ENCODE measurements at regions not wholly inside any gene's neighbourhood (a gene's known extent, or its start where the extent isn't known, plus 50 kb on each side); places are given as distances from the start of the nearest gene placed in this dataset.
"Not testable (repeated sequence)": the region's sequence is repeated elsewhere in the genome, so short reads cannot be mapped to it uniquely, and the experiment has no call there.

- intact Hi-C loops (cut with DNase I), result no loop called here
- DNase-seq, result no peak
Measured at GRCh38 chr11:91365986-91366585, 858.5 kb upstream of the FAT3 start.

GRCh38 chr11:91350931-91351330 is 873.7 kb upstream of the FAT3 start:
- intact Hi-C loops (cut with DNase I), result no loop called here
- no peak for DNase-seq

GRCh38 chr11:91326751-91327150 is 897.9 kb upstream of the FAT3 start:
- intact Hi-C loops (cut with DNase I), result no loop called here

GRCh38 chr11:91326280-91326679 is 898.3 kb upstream of the FAT3 start:
- no peak for DNase-seq
- intact Hi-C loops (cut with DNase I), result no loop called here

More at GRCh38 chr11:91326751-91327150, 897.9 kb upstream of the FAT3 start:
- no peak for DNase-seq

- intact Hi-C loops (cut with DNase I), result no loop called here
Measured at GRCh38 chr11:91314521-91314920, 910.1 kb upstream of the FAT3 start.

DNA sequence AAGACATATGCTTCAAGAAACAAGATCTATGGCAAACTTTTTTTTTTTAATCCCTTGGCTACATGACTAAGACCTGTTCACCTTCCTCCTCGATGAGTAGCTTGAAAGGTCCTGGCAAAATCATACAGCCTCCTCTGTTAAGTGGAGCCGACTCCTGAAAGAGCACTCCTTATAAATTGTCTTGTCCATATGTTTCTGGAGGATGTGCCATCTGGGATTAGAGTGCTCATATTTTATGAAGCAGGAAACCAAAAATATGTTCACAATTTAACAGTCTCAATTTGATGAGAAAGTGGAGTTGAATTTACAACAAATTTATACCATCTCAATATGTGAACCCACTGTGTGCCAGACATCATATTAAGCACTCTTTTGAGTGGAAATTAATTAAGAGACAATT is 912.1 kb upstream of the FAT3 start:
- DNase-seq, result no peak
- intact Hi-C loops (cut with DNase I), result no loop called here

More at GRCh38 chr11:91314521-91314920, 910.1 kb upstream of the FAT3 start:
- no peak for DNase-seq

GRCh38 chr11:91310085-91310484 is 914.5 kb upstream of the FAT3 start:
- intact Hi-C loops (cut with DNase I), result no loop called here
- no peak for DNase-seq

DNA sequence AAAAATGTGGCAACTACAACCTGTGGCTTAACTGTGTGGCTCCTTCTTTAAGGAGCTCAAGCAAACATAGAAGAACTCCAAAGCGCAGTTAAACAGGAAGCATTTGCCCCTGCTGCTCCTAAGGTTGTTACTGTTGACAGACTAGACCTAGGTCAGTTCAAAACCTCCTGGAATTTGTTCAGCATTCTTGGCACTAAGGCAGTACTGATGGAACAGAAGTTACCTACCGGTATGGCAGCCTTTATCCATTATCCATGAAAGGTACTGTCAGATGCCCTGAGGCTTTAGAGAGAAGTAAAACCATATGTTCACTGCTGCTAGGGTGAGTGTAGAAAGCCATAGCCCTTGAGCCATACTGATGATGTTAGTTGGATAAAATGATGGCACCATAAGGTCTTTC is 916.5 kb upstream of the FAT3 start:
- no peak for DNase-seq
- intact Hi-C loops (cut with DNase I), result no loop called here

- intact Hi-C loops (cut with DNase I), result no loop called here
- DNase-seq, result no peak
Measured at GRCh38 chr11:91305402-91305801, 919.2 kb upstream of the FAT3 start.

DNA sequence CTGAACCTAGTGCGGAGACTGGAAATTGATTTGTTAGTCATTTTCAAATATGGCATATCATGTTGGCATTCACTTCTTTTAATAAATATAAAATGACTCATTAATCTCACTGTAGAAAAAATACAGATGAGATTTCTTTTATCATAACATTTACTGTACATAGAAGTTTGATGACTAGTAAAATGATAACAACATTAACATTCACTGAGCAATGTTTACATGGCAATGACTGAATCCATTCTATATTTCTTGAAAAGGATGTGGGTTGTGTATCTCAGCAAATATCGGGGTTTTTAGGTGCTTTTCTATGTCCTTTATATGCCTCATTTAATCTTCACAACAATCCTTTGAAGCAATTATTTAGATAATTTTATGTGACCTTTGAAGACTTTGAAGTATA is 920.9 kb upstream of the FAT3 start:
- DNase-seq, result no peak
- intact Hi-C loops (cut with DNase I), result no loop called here

DNA sequence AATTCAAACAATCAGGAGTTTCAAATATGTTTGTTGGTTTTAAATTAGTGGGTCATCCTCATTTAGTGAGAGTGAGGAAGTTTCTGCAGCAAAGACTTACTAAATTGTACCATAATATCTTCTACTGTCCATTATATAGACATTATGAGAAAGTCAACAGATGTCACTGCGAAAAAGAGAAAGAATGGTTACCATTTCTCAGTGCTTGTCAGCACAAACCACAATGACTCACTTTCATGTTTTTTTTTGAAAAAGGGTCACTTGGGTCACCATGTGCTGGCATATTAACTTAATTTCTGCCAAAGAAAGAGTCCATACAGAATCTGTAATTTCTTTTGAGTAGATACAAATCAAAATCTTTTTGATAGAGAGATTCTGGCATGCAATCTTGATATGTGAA is 924.6 kb upstream of the FAT3 start:
- DNase-seq, result no peak
- intact Hi-C loops (cut with DNase I), result no loop called here

DNA sequence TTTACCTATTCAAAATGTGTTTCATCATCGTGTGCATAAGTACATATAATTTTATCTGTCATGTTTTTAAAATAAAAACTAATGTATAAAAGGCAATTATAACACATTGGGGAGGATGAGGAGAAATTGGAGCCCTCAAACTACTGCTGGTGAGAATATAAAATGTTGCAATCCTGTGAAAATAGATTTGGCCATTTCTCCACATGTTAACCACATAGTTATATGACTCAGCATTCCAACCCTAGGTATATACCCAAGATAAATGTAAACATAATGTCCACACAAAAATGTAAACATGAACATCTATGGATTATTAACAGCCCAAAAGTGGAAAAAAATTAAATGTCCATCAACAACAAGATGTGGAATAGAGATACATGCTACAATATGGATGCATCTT is 928.0 kb upstream of the FAT3 start:
- intact Hi-C loops (cut with DNase I), result no loop called here
- no peak for DNase-seq

GRCh38 chr11:91295591-91295990 is 929.0 kb upstream of the FAT3 start:
- DNase-seq, result no peak
- intact Hi-C loops (cut with DNase I), result no loop called here

DNA sequence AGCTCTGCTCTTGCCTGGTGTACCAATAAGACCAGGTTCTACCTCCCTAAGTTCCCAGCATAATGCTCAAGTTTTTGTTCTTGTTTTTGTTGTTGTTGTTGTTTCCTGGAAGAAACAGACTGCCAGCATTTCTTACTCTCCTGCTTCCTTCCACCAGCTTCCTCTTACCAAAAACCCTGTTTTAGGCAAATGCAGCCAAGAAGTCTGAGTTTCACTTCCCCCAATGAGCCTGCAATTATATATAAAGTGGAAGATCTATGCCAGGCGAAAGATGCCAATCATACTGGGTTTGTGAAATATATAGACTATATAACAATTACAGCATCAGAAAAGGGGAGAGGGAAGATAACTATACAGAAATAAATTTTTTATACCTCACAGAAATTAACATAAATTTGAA is 931.5 kb upstream of the FAT3 start:
- no peak for DNase-seq
- intact Hi-C loops (cut with DNase I), result no loop called here

DNA sequence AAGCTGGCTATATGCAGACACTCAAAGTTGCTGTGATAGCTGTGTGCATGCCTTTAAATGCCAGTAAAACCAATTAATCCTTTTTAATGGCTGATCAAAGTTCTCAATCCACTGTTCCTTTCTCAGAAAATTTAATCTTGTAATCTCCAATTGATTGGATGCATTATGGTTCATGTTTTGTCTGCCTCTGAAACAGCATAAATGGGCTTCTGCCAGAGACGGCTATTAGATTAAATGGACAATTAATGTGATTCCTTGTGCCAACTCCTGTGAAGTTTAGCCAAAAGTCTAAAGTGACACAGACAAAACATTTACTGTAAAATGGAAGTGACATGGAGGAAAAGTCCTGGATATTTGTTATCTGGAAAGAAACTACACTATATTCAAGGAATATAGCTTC is 952.5 kb upstream of the FAT3 start:
- intact Hi-C loops (cut with DNase I), result no loop called here
- DNase-seq, result no peak

- DNase-seq; intact Hi-C loops (cut with DNase I): not testable (repeated sequence)
Measured at GRCh38 chr11:91268512-91269295, 955.9 kb upstream of the FAT3 start.

GRCh38 chr11:91265946-91266345 is 958.7 kb upstream of the FAT3 start:
- intact Hi-C loops (cut with DNase I), result no loop called here
- no peak for DNase-seq

DNA sequence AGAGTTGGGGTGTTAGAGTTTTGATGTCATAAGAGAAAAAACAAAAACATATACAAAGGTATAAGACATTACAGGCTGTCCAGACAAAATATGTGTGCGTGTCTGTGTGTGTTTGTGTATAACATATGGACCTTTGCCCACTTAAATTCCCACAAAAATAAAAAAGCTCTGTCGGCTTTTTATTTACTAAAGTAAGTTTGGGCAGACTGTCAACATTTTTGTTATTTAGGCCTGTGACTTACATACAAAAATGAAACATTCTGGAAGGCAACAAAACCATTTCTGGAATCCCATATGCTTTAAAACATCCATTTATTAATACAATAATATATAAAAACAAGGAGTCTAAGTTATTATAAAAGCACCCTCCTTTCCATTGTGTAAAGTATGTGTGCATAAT is 960.1 kb upstream of the FAT3 start:
- DNase-seq, result no peak

DNA sequence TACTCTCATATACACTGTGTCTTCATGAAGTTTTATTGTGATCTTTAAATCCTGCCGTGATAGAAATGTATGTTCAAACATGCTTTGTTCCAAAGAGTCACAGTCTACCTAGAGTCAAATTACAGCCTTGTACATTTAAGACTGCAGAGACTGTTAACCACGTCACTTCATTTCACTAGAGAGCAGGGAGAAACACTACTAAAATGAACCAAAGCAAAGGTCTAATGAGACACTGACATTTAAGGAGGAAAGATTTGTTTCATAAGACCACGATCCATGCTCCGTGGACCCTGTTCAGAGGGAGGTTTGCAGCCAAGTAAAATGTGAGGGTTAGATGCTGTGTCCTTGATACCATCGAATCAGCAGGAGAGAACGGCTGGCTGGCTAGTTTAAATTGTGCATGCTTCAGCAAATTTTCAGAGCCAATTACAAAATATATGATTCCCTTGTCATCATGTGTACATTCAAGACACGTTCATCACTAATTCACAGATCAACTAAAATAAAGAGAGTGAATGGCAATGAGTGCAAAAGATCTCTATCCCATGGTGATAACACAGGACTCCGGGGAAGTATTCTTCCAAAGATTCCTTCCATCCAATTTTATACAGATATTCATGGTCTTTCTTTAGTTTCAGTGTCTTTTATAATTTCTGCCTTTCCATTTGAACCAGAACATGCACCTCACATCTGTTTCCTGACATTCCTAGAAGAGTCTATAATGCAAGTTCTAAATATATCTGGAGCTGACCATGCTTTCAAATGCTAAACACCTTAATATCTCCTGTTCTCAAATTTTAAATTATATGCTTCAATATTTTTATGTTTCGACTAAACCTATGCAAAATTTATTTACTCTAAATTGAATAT is 960.9 kb upstream of the FAT3 start:
- no peak for DNase-seq
- intact Hi-C loops (cut with DNase I), result no loop called here

More for the DNA sequence above, 960.1 kb upstream of the FAT3 start:
- intact Hi-C loops (cut with DNase I), result no loop called here

DNA sequence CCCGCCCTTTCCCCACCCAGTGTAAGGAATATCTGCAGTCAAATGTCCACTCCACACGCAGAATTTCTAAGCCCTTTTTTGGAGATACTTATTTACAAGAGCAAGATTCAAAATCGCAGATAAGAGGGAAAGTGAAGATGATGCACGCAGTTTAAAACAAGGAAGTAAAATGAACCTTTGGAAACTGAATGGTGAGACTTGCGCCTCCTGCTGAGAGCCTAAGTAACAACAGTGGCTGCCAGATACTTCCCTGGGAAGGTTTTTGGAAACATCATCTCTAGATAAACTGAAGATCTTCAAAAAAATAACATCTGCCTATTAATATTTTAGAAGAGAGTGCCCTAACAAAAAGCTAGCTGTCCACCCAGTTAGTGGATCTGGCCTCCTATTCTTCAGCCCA is 963.1 kb upstream of the FAT3 start:
- DNase-seq, result no peak
- intact Hi-C loops (cut with DNase I), result no loop called here

Measured in head of caudate nucleus (tissue), 42 donors.